CD1c-positive myeloid dendritic cell (primary cell): ENCODE measurements at regions not wholly inside any gene's neighbourhood (a gene's known extent, or its start where the extent isn't known, plus 50 kb on each side); places are given as distances from the start of the nearest gene placed in this dataset.

ENCODE experiments used
- DNase-seq: peaks from one replicate; pipeline ENCODE4 v3.0.0-alpha.2; 2016; ENCODE audit errors: extremely low spot score

DNA sequence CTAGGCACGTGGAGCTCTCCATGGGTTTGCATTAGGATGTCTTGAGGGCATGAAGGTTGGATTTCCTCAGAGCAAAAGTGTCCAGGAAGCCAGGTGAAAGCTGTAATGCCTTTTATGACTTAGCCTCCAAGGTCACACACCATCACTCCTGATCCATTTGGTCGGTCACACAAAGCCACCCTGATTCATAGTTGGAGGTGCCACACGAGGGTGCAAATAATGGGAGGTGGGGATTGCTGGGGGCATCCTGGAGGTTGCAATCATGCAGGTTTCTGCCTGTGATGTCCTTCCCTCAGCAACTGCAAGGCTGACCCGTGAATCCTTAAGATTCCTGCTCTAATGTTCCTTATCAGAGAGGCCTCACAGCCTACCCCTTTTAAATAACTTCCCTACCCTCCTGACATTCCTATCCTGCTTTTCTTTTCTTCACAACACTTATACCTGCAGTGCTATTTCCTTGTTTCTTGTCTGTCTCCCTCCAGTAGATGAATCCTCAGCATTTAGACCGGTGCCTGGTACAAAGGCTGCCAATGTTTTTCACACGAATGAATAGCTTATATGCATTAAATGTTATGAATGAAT lies 97.1 kb downstream of the LIPG start:
- no peak for DNase-seq

DNA sequence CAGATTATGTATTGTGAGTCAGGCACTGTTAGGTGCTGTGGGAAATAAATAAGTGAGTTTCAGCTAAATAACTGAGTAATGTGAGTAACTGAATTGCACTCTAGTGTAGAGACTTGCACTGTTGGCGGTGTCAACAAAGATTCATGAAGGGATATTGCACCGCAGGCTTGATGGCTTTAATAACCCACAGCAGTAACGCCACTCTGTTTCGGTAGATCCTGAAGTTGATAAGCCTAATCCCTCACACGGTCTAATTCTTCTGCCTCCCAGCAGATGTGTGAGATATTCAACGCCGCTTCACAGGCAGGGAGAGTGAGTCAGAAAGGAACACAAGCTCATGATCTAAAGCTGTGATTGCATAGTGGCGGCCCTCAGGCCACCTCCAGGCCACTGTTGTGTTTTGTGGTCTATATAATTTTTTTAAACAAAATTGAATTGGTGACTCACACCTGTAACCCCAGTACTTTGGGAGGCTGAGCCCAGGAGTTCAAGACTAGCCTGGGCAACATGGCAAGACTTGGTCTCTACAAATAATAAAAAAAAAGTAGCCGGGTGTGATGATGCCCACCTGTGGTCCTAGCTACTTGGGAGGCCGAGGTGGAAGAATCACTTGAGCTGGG lies 94.3 kb downstream of the LIPG start:
- DNase-seq: no peak

DNA sequence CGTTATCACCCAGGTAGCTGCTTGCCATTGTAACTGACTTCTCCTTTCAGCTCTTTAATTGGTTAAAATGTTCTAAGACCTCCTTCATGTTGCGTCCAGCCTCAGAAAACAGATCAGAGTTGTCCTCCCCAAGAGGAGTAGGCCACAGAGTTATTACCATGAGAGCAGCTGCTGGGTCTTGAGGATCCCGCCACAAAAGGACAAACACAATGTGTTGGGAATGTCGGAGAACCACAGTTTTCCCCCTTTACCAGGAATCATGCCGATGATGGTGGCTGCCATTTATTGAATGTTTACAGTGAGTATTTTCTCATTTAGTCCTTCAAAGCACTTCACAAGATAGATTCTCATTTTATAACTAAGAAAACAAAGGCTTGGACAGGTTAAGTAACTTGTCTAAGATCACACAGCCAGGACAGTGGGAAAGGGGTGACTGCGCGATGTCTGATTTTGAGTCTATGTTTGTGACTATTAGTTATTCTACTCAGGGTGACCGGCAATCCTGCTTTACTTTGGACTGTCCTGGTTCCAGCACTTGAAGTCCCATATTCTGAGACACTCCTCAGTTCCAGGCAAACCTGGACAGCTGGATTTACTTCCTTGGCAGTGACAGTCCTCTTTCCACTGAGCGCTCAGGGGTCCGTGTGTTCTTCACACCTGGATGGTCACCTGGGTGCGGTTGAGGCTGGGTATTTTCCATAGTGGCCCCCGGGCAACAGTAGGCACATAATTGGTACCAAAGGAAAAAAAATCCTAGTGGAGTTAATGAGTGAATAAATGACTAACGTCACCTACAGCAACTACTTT lies 93.6 kb downstream of the LIPG start:
- DNase-seq: no peak

DNA sequence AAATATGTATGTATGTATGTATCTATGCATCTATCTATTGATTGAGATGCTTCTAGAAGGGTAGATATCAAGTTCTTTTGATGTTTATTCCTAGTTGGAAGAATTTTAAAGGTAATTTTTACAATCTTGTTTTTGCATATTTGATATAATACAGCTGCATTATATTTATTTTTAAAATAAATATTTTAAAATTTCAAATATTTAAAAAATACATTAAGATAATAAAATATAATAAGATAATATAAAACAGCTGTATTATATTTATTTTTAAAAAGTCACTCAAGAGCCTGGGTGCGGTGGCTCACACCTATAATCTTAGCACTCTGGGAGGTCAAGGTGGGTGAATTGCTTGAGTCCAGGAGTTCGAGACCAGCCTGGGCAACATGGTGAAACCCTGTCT lies 92.5 kb downstream of the LIPG start:
- DNase-seq: no peak

DNA sequence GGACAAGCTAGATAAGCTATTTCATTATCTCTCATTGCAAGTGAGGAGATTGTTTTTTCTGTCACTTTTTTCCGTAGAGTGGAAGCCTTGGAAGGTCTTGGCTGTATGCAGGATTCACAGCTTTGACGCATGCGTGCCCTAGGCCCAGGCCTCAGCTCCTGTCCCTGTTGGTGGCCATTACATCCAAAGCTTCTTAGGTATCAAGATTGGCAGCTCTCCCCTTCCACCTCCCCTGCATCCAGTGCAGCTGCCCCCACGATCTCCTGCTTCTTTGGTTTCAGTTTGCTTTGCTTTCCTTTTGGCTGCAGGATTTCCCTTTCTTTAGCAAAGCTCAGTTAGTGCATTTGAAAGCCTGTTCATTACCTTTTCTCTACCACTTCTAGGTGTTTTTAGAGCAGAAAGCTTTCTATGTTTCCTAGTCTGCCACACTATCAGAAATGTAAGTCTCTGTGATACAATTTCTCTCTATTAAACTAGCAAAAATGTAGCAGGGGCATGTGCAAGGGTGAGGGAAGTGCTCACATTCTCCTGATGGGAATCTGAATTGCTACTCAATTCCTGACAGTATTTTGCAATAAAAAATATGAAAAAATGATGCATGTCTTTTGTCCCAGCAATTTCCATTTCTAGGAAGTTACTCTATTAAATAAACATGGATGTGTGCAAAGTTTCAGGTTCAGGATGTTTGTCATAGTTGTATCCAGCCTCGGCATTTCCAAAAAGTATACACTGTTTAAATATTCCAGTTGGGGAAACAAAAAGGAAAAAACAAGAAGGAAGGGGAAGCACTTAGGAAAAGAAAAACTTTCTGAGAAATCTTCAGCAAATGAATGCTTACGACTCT lies 91.2 kb downstream of the LIPG start:
- no peak for DNase-seq

DNA sequence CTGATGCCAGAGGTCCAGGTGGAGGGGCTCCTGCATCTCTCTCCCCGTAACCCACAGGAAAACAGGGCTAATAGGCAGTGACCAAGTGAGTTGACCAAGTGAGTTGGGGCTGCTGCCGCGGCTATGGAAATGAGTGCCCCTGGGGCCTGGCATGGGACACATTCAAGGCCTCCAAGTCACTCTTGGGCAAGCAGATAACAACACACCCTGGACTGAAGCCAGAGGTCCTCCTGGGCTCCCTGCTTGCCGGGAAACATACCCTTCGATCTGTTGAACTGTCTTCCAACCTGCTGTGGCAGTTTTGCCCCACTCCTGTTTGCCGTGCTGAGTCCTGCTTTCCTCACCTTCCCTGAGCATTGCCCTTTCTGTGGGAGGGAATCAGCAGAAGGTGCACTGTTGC lies 89.2 kb downstream of the LIPG start:
- no peak for DNase-seq

DNA sequence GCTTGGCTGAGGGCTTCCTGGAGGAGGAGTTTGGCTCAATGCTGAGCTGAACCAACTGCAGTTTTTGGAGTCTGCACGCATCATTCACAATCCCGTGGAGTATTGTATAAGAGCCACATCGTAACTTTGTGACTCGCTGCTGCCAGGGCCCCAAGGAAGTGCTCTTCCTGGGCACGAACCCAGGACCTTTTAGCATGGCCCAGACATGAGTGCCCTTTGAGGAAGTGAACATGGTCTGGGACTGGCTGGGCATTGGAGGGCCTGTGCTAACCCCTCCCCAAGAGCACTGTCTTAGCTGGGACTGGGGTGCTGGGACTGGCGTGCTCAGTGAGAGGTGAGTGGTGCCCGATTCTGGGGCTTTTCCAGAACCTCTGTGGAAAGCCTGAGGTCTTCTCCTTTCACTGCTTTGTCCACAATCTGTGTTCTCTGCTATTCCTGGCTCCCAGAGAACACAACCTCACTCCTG lies 88.6 kb downstream of the LIPG start:
- no peak for DNase-seq

DNA sequence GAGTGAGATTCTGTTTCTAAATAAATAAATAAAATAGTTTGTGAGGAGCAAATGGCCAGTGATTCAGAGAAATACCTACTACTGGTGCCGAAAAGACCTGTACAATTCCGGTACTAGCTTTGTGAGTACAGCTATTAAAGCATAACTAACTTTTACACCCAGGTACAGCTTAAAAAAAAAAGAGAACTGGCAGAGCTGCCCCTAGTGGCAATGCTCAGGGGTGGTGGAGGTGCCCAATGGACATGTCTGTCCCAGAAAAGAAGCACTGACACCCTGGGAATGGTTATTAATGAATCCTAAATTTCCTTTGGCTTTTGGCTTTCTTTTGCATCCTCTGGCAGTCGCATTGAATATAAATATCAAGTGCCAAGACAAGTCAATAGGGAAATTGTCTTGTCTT lies 87.0 kb downstream of the LIPG start:
- DNase-seq: no peak
